Right renal cortex interstitium (tissue), 3 donors: ENCODE measurements at regions not wholly inside any gene's neighbourhood (a gene's known extent, or its start where the extent isn't known, plus 50 kb on each side); places are given as distances from the start of the nearest gene placed in this dataset.
"Not testable (repeated sequence)": the region's sequence is repeated elsewhere in the genome, so short reads cannot be mapped to it uniquely, and the experiment has no call there.

Source experiments
- DNase-seq, 3 donors: peaks; one replicate each; pipeline ENCODE4 v3.0.0-alpha.2; 2013; ENCODE audit warnings: low read depth in 3 of 3, low spot score in 2 of 3

DNA sequence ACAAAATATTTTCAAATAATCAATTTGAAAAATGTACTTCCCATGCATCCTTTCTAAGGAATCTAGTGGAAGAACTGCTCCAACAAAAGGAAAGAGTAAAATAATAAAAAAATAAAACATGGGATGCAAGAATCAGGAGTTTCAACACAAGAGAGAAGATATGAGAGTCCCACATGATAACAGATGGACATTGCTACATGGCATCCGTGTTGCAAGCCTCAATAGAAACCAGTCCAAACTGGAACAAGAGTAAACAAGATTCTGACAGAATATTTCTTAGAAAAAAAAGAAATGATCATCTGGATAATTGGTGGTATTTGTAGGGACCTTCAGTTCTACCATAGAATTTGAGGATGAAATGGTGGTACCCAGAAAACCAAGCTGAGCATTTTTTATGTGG lies 186.8 kb downstream of the FRK start:
- DNase-seq, result no peak

- no peak for DNase-seq
These were observed 190.2 kb downstream of the FRK start for GRCh38 chr6:115870464-115870863.

- no peak for DNase-seq
These were observed 194.8 kb downstream of the FRK start for GRCh38 chr6:115865914-115866313.

- DNase-seq, result no peak
These were observed 197.5 kb downstream of the FRK start for GRCh38 chr6:115863211-115863610.

DNA sequence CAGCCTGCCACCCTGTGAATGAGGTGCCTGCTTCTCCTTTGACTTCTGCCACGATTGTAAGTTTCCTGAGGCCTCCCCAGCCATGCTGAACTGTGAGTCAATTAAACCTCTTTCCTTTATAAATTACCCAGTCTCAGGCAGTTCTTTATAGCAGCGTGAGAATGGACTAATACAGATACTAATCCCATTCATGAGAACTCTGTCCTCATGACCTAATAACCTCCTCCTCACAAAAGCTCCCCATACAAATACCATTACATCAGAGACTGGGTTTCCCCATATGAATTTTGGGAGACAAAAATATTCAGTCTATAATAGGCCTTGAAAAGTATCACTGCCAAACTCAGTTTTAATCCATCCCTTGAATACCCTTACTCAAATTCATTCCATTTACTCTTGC lies 199.0 kb downstream of the FRK start:
- DNase-seq, result not testable (repeated sequence)

DNA sequence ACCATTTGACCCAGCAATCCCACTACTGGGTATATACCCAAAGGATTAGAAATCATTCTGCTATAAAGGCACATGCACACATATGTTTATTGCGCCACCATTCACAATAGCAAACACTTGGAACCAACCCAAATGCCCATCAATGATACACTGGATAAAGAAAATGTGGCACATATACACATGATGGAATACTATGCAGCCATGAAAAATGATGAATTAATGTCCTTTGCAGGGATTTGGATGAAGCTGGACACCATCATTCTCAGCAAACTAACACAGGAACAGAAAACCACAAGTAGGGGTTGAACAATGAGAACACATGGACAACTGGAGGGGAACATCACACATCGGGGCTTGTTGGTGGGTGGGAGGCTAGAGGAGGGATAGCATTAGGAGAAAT lies 201.1 kb downstream of the FRK start:
- DNase-seq, result not testable (repeated sequence)

- no peak for DNase-seq
These were observed 205.6 kb downstream of the FRK start for GRCh38 chr6:115854866-115855665.

GRCh38 chr6:115847671-115848070 lies 213.0 kb downstream of the FRK start:
- DNase-seq, result no peak

DNA sequence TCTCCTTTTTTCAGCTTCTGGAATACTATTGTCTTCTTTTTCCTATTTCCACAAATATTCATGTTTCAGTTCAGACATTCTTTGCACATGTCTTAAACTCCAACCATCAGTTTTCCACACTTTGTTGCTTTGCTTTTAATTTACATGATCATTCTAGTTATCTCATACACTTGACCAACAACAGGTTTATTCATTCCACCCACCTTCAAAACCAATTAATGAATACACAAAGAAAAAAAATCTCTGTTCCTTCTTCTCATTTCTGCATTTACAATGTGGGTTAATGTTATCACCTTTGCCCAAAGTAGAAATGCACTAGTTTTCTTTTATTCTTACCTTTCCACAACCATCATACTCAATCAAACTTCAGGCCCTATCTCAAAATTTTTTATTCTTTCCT lies 216.7 kb downstream of the FRK start:
- no peak for DNase-seq

GRCh38 chr6:115842338-115842737 lies 218.4 kb downstream of the FRK start:
- DNase-seq, result no peak

- DNase-seq, result no peak
These were observed 221.0 kb downstream of the FRK start for GRCh38 chr6:115839583-115840181.

- no peak for DNase-seq
These were observed 221.8 kb downstream of the FRK start for GRCh38 chr6:115838763-115839401.

- DNase-seq, result no peak
These were observed 222.5 kb downstream of the FRK start for GRCh38 chr6:115838216-115838615.

DNA sequence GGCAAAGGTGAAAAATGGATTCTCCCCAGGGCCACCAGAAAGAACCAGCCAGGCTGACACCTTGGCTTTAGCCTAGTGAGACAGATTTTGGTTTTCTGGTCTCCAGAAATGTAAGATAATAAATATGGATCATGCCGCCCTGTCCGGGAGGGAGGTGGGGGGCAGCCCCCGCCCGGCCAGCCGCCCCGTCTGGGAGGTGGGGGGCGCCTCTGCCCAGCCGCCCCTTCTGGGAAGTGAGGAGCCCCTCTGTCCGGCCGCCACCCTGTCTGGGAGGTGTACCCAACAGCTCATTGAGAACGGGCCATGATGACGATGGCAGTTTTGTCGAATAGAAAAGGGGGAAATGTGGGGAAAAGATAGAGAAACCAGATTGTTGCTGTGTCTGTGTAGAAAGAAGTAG lies 224.3 kb downstream of the FRK start:
- not testable (repeated sequence) for DNase-seq

GRCh38 chr6:115835314-115835713 lies 225.4 kb downstream of the FRK start:
- DNase-seq, result no peak

DNA sequence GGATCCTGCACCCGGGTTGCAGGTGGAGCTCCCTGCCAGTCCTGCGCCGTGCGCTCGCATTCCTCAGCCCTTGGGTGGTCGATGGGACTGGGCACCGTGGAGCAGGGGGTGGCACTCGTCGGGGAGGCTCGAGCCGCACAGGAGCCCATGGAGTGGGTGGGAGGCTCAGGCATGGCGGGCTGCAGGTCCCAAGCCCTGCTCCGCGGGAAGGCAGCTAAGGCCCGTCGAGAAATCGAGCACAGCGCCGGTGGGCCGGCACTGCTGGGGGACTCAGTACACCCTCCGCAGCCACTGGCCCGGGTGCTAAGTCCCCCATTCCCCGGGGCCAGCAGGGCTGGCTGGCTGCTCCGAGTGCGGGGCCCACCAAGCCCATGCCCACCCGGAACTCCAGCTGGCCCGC lies 226.1 kb downstream of the FRK start:
- DNase-seq, result not testable (repeated sequence)

DNA sequence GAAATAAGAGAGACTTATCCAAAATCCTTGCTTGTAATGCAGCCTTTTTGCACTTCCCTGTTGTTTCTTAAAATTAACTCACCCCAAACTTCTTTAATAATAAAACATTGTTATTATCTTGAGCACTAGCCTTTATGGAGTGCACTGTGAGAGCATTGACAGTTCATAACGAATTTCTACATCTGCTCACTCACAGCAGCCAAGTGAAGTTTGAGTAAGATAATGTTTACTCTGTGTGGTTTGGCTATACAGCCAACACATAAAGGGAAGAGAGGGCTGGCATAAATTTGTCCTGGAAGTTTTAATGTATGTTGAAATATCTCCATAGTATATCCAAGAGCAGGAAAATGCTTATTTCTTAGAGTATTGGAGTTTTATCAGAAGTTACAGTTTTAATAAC lies 227.9 kb downstream of the FRK start:
- DNase-seq, result no peak

DNA sequence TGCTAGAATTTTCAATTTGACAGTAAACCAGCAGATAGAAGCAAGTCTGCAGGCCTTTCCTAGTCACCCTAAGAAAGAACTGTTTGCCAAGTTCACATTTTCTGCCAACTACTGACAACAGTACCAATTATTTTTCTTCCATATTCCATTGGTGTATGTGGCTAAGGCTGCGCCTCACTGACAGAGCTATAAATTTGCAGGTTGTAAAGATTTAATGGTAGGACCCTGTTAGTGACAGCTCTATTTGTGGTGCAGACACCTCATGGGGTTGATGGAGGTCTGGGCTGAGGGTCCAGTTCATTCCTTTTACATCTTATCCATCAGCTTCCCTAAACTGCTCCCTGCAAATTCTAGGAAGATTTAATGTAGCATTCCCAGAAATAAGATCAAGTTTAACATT lies 228.5 kb downstream of the FRK start:
- no peak for DNase-seq

GRCh38 chr6:115830895-115831294 lies 229.8 kb downstream of the FRK start:
- DNase-seq, result no peak

GRCh38 chr6:115821798-115822197 lies 238.9 kb downstream of the FRK start:
- DNase-seq, result no peak

GRCh38 chr6:115819506-115819905 lies 241.2 kb downstream of the FRK start:
- DNase-seq, result no peak

- DNase-seq, result no peak
These were observed 243.5 kb downstream of the FRK start for GRCh38 chr6:115817161-115817560.
